GM13977 (cell line): ENCODE measurements at regions not wholly inside any gene's neighbourhood (a gene's known extent, or its start where the extent isn't known, plus 50 kb on each side); places are given as distances from the start of the nearest gene placed in this dataset.
"Not testable (repeated sequence)": the region's sequence is repeated elsewhere in the genome, so short reads cannot be mapped to it uniquely, and the experiment has no call there.

Experiments used
- DNase-seq: peaks from one replicate; pipeline ENCODE4 v3.0.0; 2012; ENCODE audit warnings: low spot score
- CTCF ChIP-seq: IDR thresholded peaks from 2 replicates; pipeline ENCODE4 v1.5.1; 2012; ENCODE audit warnings: mild to moderate bottlenecking, control low read depth; ENCODE audit not compliant: insufficient read depth; ENCODE audit errors: extremely low read depth, missing control alignments
- in situ Hi-C: fragments of 300-500 bp; cut with MboI; formaldehyde crosslinking; loops from one replicate; pipeline ENCODE4 v1.12.0; 2022; ENCODE audit warnings: low sequenced_read_pairs, low pct_unique_long_range_greater_than_20kb, mixed read lengths, inconsistent platforms; ENCODE audit not compliant: unreplicated experiment

- TF ChIP-seq CTCF = no peak
- peak; percentile 12 for DNase-seq
- in situ Hi-C loops = no loop called here
Observed at GRCh38 chr12:131202592-131203378, 249.1 kb downstream of the ADGRD1 start.

- no peak for DNase-seq
- TF ChIP-seq CTCF = no peak
- in situ Hi-C loops = no loop called here
Observed at GRCh38 chr12:131203666-131204415, 250.1 kb downstream of the ADGRD1 start.

- TF ChIP-seq CTCF = no peak
- in situ Hi-C loops = no loop called here
- no peak for DNase-seq
Observed at GRCh38 chr12:131204416-131205274, 250.9 kb downstream of the ADGRD1 start.

GRCh38 chr12:131205275-131205933 lies 251.7 kb downstream of the ADGRD1 start:
- in situ Hi-C loops = not testable (repeated sequence)
- peak; percentile 7 for DNase-seq

GRCh38 chr12:131206630-131207299 lies 253.1 kb downstream of the ADGRD1 start:
- DNase-seq, in situ Hi-C loops: not testable (repeated sequence)

GRCh38 chr12:131207300-131207660 lies 253.6 kb downstream of the ADGRD1 start:
- in situ Hi-C loops, DNase-seq: not testable (repeated sequence)

- in situ Hi-C loops = not testable (repeated sequence)
Observed at GRCh38 chr12:131207841-131208240, 254.1 kb downstream of the ADGRD1 start.

GRCh38 chr12:131208425-131208824 lies 254.7 kb downstream of the ADGRD1 start:
- TF ChIP-seq CTCF = no peak
- in situ Hi-C loops = no loop called here
- DNase-seq = no peak

More at GRCh38 chr12:131207841-131208240, 254.1 kb downstream of the ADGRD1 start:
- not testable (repeated sequence) for DNase-seq
